Thyroid gland (tissue), 4 donors: ENCODE measurements at regions not wholly inside any gene's neighbourhood (a gene's known extent, or its start where the extent isn't known, plus 50 kb on each side); places are given as distances from the start of the nearest gene placed in this dataset.

Experiments
- CTCF ChIP-seq, 6 experiments: fragments of 200-600 bp in 3 of 6; fragments of 450-650 bp in 3 of 6; sonication (generic) in 3 of 6; IDR thresholded peaks; one replicate each; pipeline ENCODE4 v1.5.1; 2016 to 2019; ENCODE audit warnings: antibody characterized with exemption in 6 of 6, mild to moderate bottlenecking in 2 of 6, inconsistent platforms in 1 of 6, moderate library complexity in 1 of 6
- POLR2A ChIP-seq, 2 donors: fragments of 450-650 bp; IDR thresholded peaks; one replicate each; pipeline ENCODE4 v1.6.1; 2017; ENCODE audit warnings: antibody characterized with exemption in 2 of 2, mild to moderate bottlenecking in 2 of 2, moderate library complexity in 1 of 2

- no peak for TF ChIP-seq CTCF (IDR thresholded peaks at IDR 0.05)
- no peak for TF ChIP-seq POLR2A (IDR thresholded peaks at IDR 0.05)
Measured at GRCh38 chr11:103650330-103650729, 386.1 kb upstream of the DDI1 start.
